K562 (cell line): ENCODE measurements at regions not wholly inside any gene's neighbourhood (a gene's known extent, or its start where the extent isn't known, plus 50 kb on each side); places are given as distances from the start of the nearest gene placed in this dataset.

Experiments used
- CEBPB ChIP-seq: fragments of 450-650 bp; IDR thresholded peaks from 2 replicates; pipeline ENCODE4 v1.6.1; 2016; ENCODE audit warnings: missing genetic modification characterization, missing compliant biosample characterization
- TF ChIP-seq, protein P1 (sequence below), 3 experiments: IDR thresholded peaks in 2 of 3; conservative IDR thresholded peaks in 1 of 3; 2 replicates each; pipeline ENCODE4 v1.5.1; 2011 to 2012; ENCODE audit warnings: low read length in 3 of 3, mild to moderate bottlenecking in 3 of 3, control low read depth in 2 of 3, improper control_type of control experiment in 1 of 3, inconsistent platforms in 1 of 3, low read depth in 1 of 3, mixed read lengths in 1 of 3, moderate library complexity in 1 of 3; ENCODE audit not compliant: insufficient read depth in 2 of 3

- TF ChIP-seq, protein P1, sequence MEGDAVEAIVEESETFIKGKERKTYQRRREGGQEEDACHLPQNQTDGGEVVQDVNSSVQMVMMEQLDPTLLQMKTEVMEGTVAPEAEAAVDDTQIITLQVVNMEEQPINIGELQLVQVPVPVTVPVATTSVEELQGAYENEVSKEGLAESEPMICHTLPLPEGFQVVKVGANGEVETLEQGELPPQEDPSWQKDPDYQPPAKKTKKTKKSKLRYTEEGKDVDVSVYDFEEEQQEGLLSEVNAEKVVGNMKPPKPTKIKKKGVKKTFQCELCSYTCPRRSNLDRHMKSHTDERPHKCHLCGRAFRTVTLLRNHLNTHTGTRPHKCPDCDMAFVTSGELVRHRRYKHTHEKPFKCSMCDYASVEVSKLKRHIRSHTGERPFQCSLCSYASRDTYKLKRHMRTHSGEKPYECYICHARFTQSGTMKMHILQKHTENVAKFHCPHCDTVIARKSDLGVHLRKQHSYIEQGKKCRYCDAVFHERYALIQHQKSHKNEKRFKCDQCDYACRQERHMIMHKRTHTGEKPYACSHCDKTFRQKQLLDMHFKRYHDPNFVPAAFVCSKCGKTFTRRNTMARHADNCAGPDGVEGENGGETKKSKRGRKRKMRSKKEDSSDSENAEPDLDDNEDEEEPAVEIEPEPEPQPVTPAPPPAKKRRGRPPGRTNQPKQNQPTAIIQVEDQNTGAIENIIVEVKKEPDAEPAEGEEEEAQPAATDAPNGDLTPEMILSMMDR (IDR thresholded peaks at IDR 0.05 in 2 of 3, conservative IDR thresholded peaks at IDR 0.05 in 1 of 3; ENCODE audit: insufficient read depth in 2 of 3, low read depth in 1 of 3, low read length in 3 of 3), result no peak
- no peak for TF ChIP-seq CEBPB (tag)
Observed at GRCh38 chr9:91092214-91092613, 269.5 kb downstream of the AUH start.
